HUES64 (cell line): ENCODE measurements at regions not wholly inside any gene's neighbourhood (a gene's known extent, or its start where the extent isn't known, plus 50 kb on each side); places are given as distances from the start of the nearest gene placed in this dataset.
"Not testable (repeated sequence)": the region's sequence is repeated elsewhere in the genome, so short reads cannot be mapped to it uniquely, and the experiment has no call there.

Experiments
- H3K27ac ChIP-seq: 2 replicates; pipeline ENCODE4 v1.7.0; 2013; ENCODE audit warnings: low read depth, low read length, inconsistent platforms
- H3K27me3 ChIP-seq: 2 replicates; pipeline ENCODE4 v1.6.1; 2013; ENCODE audit warnings: mild to moderate bottlenecking, low read length; ENCODE audit not compliant: insufficient read depth
- H3K36me3 ChIP-seq: 2 replicates; pipeline ENCODE4 v1.6.1; 2013; ENCODE audit warnings: mild to moderate bottlenecking, low read length; ENCODE audit not compliant: insufficient read depth
- H3K4me1 ChIP-seq: 2 replicates; pipeline ENCODE4 v1.6.1; 2013; ENCODE audit warnings: mild to moderate bottlenecking, low read length, moderate library complexity; ENCODE audit not compliant: insufficient read depth
- H3K4me3 ChIP-seq: 2 replicates; pipeline ENCODE4 v1.5.1; 2013; ENCODE audit warnings: mild to moderate bottlenecking, low read length, moderate library complexity
- H3K9ac ChIP-seq: 2 replicates; pipeline ENCODE4 v1.6.1; 2013; ENCODE audit warnings: mild to moderate bottlenecking, low read depth, low read length
- H3K9me3 ChIP-seq: 2 replicates; pipeline ENCODE4 v1.6.1; 2013; ENCODE audit warnings: low read depth, low read length; ENCODE audit not compliant: insufficient read depth
- WGBS: fragments of 150-250, 120-280 bp; methylation state at CpG from one replicate; pipeline ENCODE4 v1.1.7; 2013; ENCODE audit warnings: missing lambda C conversion rate; 5-methylcytosine and 5-hydroxymethylcytosine counted together

- Histone ChIP-seq H3K36me3 (no peaks in the 10 kb centered on the region), H3K9me3 (peaks cover 15% of the 10 kb centered on the region), H3K9ac (no peak overlapping the region), H3K27me3 (no peaks in the 10 kb centered on the region), H3K4me1 (no peaks in the 10 kb centered on the region), H3K4me3 (no peak overlapping the region), H3K27ac (no peak overlapping the region)
- WGBS, result 41% methylated on average over 4 of the region's 4 CpGs
These were observed 931.2 kb downstream of the AACS start for GRCh38 chr12:125996443-125996842.

GRCh38 chr12:125999628-126000027 lies 934.4 kb downstream of the AACS start:
- Histone ChIP-seq H3K4me1 (no peaks in the 10 kb centered on the region), H3K9ac (no peak overlapping the region), H3K27me3 (no peaks in the 10 kb centered on the region), H3K36me3 (no peaks in the 10 kb centered on the region), H3K4me3 (no peak overlapping the region), H3K27ac (no peak overlapping the region), H3K9me3 (peaks cover 29% of the 10 kb centered on the region)
- WGBS, result 89% methylated on average over 7 of the region's 7 CpGs

- Histone ChIP-seq H3K27me3 (no peaks in the 10 kb centered on the region), H3K4me3 (no peak overlapping the region), H3K36me3 (no peaks in the 10 kb centered on the region), H3K9ac (no peak overlapping the region), H3K27ac (no peak overlapping the region), H3K4me1 (no peaks in the 10 kb centered on the region), H3K9me3 (peaks cover 58% of the 10 kb centered on the region)
- 65% methylated on average over 6 of the region's 6 CpGs for WGBS
These were observed 954.1 kb downstream of the AACS start for GRCh38 chr12:126019385-126019784.

GRCh38 chr12:126021675-126022074 lies 956.4 kb downstream of the AACS start:
- Histone ChIP-seq H3K4me3 (no peak overlapping the region), H3K9me3 (peaks cover 39% of the 10 kb centered on the region)
- 48% methylated on average over 2 of the region's 2 CpGs for WGBS

GRCh38 chr12:126027825-126028224 lies 962.6 kb downstream of the AACS start:
- no peaks in the 10 kb centered on the region for H3K4me1 ChIP-seq
- no peak overlapping the region for H3K9ac ChIP-seq
- H3K36me3 ChIP-seq, result no peaks in the 10 kb centered on the region
- no peaks in the 10 kb centered on the region for H3K27me3 ChIP-seq
- no peak overlapping the region for H3K4me3 ChIP-seq
- peaks cover 41% of the 10 kb centered on the region for H3K9me3 ChIP-seq
- no peak overlapping the region for H3K27ac ChIP-seq
- no CpG with 5 or more reads among the region's 2 CpGs for WGBS

More at GRCh38 chr12:126021675-126022074, 956.4 kb downstream of the AACS start:
- Histone ChIP-seq H3K4me1 (no peaks in the 10 kb centered on the region), H3K36me3 (no peaks in the 10 kb centered on the region), H3K27me3 (no peaks in the 10 kb centered on the region), H3K27ac (no peak overlapping the region), H3K9ac (no peak overlapping the region)

- Histone ChIP-seq H3K36me3 (no peaks in the 10 kb centered on the region), H3K4me3 (no peak overlapping the region), H3K27me3 (no peaks in the 10 kb centered on the region), H3K9me3 (peaks cover 60% of the 10 kb centered on the region), H3K27ac (no peak overlapping the region), H3K4me1 (no peaks in the 10 kb centered on the region), H3K9ac (no peak overlapping the region)
- 80% methylated on average over 8 of the region's 8 CpGs for WGBS
These were observed 965.3 kb downstream of the AACS start for GRCh38 chr12:126030573-126030972.

- Histone ChIP-seq H3K27me3 (no peaks in the 10 kb centered on the region), H3K9ac (no peak overlapping the region), H3K36me3 (no peaks in the 10 kb centered on the region), H3K27ac (no peak overlapping the region), H3K9me3 (peaks cover 58% of the 10 kb centered on the region), H3K4me3 (no peak overlapping the region), H3K4me1 (no peaks in the 10 kb centered on the region)
- WGBS, result 92% methylated on average over 3 of the region's 3 CpGs
These were observed 968.5 kb downstream of the AACS start for GRCh38 chr12:126033751-126034150.

- Histone ChIP-seq H3K9me3 (peaks cover 48% of the 10 kb centered on the region), H3K36me3 (no peaks in the 10 kb centered on the region), H3K4me1 (no peaks in the 10 kb centered on the region), H3K9ac (no peak overlapping the region), H3K4me3 (no peak overlapping the region), H3K27ac (no peak overlapping the region), H3K27me3 (no peaks in the 10 kb centered on the region)
These were observed 971.1 kb downstream of the AACS start for GRCh38 chr12:126036348-126036747.

GRCh38 chr12:126038434-126038833 lies 973.2 kb downstream of the AACS start:
- no peak overlapping the region for H3K4me3 ChIP-seq
- WGBS, result 76% methylated on average over 1 of the region's 1 CpG

GRCh38 chr12:126040307-126040706 lies 975.1 kb downstream of the AACS start:
- Histone ChIP-seq H3K27me3 (no peaks in the 10 kb centered on the region), H3K4me1 (no peaks in the 10 kb centered on the region), H3K27ac (no peak overlapping the region), H3K36me3 (no peaks in the 10 kb centered on the region), H3K9ac (no peak overlapping the region), H3K4me3 (no peak overlapping the region), H3K9me3 (peaks cover 36% of the 10 kb centered on the region)
- 81% methylated on average over 5 of the region's 5 CpGs for WGBS

More at GRCh38 chr12:126038434-126038833, 973.2 kb downstream of the AACS start:
- H3K9ac ChIP-seq, result no peak overlapping the region
- H3K27ac ChIP-seq, result no peak overlapping the region
- no peaks in the 10 kb centered on the region for H3K36me3 ChIP-seq
- peaks cover 38% of the 10 kb centered on the region; the same call in 1 of the 2 replicates for H3K9me3 ChIP-seq
- no peaks in the 10 kb centered on the region for H3K4me1 ChIP-seq
- no peaks in the 10 kb centered on the region for H3K27me3 ChIP-seq

- Histone ChIP-seq H3K36me3 (no peaks in the 10 kb centered on the region), H3K27ac (no peak overlapping the region), H3K4me3 (no peak overlapping the region), H3K27me3 (no peaks in the 10 kb centered on the region), H3K9me3 (peaks cover 21% of the 10 kb centered on the region), H3K4me1 (no peaks in the 10 kb centered on the region), H3K9ac (no peak overlapping the region)
- WGBS, result 92% methylated on average over 5 of the region's 5 CpGs
These were observed 977.1 kb downstream of the AACS start for GRCh38 chr12:126042286-126042685.

- not testable (repeated sequence) for H3K36me3 ChIP-seq, H3K9ac ChIP-seq, H3K27me3 ChIP-seq, H3K4me3 ChIP-seq, H3K27ac ChIP-seq, H3K4me1 ChIP-seq
- WGBS, result 67% methylated on average over 5 of the region's 5 CpGs
- peaks cover 16% of the 10 kb centered on the region; the same call in 1 of the 2 replicates for H3K9me3 ChIP-seq
These were observed 984.3 kb downstream of the AACS start for GRCh38 chr12:126049501-126049900.
